ENCODE measurements at regions not wholly inside any gene's neighbourhood (a gene's known extent, or its start where the extent isn't known, plus 50 kb on each side); places are given as distances from the start of the nearest gene placed in this dataset.
"Not testable (repeated sequence)": the region's sequence is repeated elsewhere in the genome, so short reads cannot be mapped to it uniquely, and the experiment has no call there.

DNA sequence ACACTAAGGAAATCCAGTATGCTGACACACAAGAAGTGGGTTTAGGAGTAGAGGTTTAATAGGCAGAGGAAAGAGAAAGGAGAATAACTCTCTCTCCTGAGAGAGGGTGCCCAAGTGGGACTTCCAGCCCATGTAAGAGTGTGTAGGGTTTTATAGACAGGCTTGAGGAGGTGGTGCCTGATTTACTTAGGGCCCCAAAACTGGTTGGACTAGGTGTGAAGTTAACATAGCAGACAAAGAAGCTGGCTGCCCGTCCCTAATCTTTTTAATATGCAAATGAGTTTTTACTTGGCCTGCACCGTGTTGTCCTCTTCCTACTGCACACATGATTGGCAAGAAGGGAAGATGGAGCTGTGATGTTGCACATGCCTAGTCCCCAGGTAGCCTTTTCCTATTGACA, 752.5 kb upstream of the SLITRK5 start:
- Histone ChIP-seq H3K36me3 (no peaks in the 10 kb centered on the region), H3K4me1 (no peaks in the 10 kb centered on the region), H3K9ac (ENCODE audit: low read depth in 2 of 2, low read length in 2 of 2) (no peak overlapping the region), H3K27ac (no peak overlapping the region), H3K4me3 (no peak overlapping the region), H3K27me3 (no peaks in the 10 kb centered on the region), H3K9me3 (no peaks in the 10 kb centered on the region)
- DNase-seq = no peak
- TF ChIP-seq, protein P1, sequence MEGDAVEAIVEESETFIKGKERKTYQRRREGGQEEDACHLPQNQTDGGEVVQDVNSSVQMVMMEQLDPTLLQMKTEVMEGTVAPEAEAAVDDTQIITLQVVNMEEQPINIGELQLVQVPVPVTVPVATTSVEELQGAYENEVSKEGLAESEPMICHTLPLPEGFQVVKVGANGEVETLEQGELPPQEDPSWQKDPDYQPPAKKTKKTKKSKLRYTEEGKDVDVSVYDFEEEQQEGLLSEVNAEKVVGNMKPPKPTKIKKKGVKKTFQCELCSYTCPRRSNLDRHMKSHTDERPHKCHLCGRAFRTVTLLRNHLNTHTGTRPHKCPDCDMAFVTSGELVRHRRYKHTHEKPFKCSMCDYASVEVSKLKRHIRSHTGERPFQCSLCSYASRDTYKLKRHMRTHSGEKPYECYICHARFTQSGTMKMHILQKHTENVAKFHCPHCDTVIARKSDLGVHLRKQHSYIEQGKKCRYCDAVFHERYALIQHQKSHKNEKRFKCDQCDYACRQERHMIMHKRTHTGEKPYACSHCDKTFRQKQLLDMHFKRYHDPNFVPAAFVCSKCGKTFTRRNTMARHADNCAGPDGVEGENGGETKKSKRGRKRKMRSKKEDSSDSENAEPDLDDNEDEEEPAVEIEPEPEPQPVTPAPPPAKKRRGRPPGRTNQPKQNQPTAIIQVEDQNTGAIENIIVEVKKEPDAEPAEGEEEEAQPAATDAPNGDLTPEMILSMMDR (IDR thresholded peaks at IDR 0.05) = no peak
- intact Hi-C loops (cut with DNase I) = no loop called here

DNA sequence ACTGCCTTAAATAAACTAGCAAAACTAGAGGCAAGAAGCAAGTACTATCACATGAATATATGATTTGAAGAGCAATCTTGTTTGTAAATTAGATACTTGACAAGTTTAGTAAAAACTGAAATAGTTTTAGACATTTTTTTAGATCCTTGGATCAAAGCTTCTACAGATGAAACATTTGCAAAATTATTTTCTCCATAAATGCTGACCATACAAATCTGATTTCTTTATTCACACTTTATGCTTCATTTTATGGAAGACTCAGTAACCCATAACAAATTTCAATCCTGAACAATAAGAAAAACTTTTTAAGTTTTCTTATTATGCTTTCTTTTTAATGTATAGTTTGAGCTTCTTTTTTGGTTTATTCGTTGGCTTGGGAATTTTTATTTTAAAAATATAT, 750.2 kb upstream of the SLITRK5 start:
- no peaks in the 10 kb centered on the region for H3K27me3 ChIP-seq
- no peaks in the 10 kb centered on the region for H3K36me3 ChIP-seq
- no peak overlapping the region for H3K27ac ChIP-seq
- TF ChIP-seq, protein P1 (IDR thresholded peaks at IDR 0.05) = no peak
- no peaks in the 10 kb centered on the region for H3K4me1 ChIP-seq
- no peak overlapping the region for H3K9ac ChIP-seq (ENCODE audit: low read depth in 2 of 2, low read length in 2 of 2)
- H3K4me3 ChIP-seq = no peak overlapping the region
- intact Hi-C loops (cut with DNase I) = no loop called here
- H3K9me3 ChIP-seq = no peaks in the 10 kb centered on the region
- DNase-seq = no peak

DNA sequence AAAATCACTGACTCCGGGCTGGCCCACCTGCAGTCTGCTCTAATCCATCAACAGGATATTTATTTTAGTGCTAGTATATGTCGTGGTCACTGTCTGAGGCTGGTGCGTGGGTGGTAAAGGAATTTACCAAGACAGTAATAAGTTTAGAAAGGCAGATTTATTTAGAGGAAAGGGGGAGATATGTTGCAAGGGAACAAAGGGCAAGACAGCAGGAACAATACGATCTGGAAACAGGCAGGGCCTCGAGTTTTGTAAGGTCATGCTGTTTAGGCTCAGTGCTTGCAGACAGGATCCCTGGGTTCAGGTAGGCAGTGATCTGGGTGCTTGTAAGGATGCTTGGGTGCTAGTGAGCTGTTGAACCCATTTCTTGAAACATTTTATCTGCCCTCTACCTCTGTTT, 748.2 kb upstream of the SLITRK5 start:
- H3K4me3 ChIP-seq = no peak overlapping the region
- no peaks in the 10 kb centered on the region for H3K27me3 ChIP-seq
- intact Hi-C loops (cut with DNase I) = no loop called here

DNA sequence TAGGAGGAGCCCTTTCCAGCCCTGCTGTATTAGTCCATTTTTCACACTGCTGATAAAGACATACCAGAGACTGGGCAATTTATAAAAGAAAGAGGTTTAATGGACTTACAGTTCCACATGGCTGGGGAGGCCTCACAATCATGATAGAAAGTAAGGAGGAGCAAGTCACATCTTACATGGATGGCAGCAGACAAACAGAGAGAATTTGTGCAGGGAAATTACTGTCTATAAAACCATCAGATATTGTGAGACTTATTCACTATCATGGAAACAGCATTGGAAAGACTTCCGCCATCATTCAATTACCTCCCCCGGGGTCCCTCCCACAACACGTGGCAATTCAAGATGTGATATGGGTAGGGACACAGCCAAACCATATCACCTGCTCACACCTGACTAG, 744.3 kb upstream of the SLITRK5 start:
- H3K9ac ChIP-seq (ENCODE audit: low read depth in 2 of 2, low read length in 2 of 2); H3K9me3 ChIP-seq; H3K27me3 ChIP-seq; H3K27ac ChIP-seq; DNase-seq; H3K4me3 ChIP-seq; H3K36me3 ChIP-seq; intact Hi-C loops (cut with DNase I); H3K4me1 ChIP-seq: not testable (repeated sequence)

More for the DNA sequence above, 748.2 kb upstream of the SLITRK5 start:
- TF ChIP-seq, protein P1 (IDR thresholded peaks at IDR 0.05) = no peak
- Histone ChIP-seq H3K27ac (no peak overlapping the region), H3K9me3 (no peaks in the 10 kb centered on the region), H3K4me1 (no peaks in the 10 kb centered on the region), H3K36me3 (no peaks in the 10 kb centered on the region), H3K9ac (ENCODE audit: low read depth in 2 of 2, low read length in 2 of 2) (no peak overlapping the region)
- DNase-seq = no peak

DNA sequence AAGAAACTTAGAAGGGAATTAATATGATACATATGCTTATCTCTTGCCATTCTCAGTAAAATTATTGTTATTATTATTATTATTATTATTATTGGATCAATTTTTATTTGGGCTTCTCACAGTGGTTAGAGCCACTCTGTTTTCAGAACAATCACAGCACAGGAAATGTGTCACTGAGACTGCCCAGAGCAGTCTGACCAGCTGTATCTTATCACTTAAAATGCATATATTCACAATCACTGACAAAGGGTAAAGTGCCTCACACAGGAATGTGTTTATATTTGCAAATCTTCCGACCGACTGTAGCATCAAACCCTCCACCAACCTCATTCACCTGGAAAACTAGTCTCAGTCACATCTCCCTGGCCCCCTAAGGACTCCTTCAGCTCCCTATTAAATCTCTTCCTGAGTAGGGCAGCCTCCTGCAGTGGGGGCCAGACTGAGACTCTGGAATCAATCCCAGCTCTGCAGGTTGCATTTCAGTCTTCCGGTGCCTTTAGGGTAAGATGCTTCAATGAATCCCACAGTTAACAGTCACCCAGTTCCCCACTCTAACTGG, 738.3 kb upstream of the SLITRK5 start:
- H3K9ac ChIP-seq (ENCODE audit: low read depth in 2 of 2, low read length in 2 of 2) = no peak overlapping the region
- H3K4me3 ChIP-seq = no peak overlapping the region
- TF ChIP-seq, protein P1 (IDR thresholded peaks at IDR 0.05) = no peak
- no peaks in the 10 kb centered on the region for H3K4me1 ChIP-seq
- no peaks in the 10 kb centered on the region for H3K36me3 ChIP-seq
- intact Hi-C loops (cut with DNase I) = no loop called here
- DNase-seq = no peak
- no peak overlapping the region for H3K27ac ChIP-seq
- no peaks in the 10 kb centered on the region for H3K9me3 ChIP-seq
- H3K27me3 ChIP-seq = no peaks in the 10 kb centered on the region

DNA sequence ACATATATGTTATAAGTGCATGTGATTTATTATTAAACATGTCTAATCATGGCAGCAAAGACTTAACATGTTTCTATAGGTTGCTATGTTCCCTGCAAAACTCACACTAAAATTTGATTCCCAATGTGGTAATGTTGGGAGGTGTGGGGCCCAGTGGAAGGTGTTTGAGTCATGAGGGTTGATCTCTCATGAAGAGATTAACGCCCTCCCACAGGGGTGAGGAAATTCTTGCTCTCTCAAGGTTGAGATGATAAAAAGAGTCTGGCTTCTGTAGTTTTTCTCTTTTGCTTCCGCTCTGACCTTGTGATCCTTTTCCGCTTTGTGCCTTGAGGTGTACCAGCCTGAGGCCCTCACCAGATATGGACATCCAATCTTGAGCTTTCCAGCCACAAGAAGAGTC, 737.5 kb upstream of the SLITRK5 start:
- H3K36me3 ChIP-seq = no peaks in the 10 kb centered on the region
- no peak overlapping the region for H3K4me3 ChIP-seq
- H3K9ac ChIP-seq (ENCODE audit: low read depth in 2 of 2, low read length in 2 of 2) = no peak overlapping the region
- H3K9me3 ChIP-seq = no peaks in the 10 kb centered on the region
- no peak for DNase-seq
- intact Hi-C loops (cut with DNase I) = no loop called here
- H3K27me3 ChIP-seq = no peaks in the 10 kb centered on the region
- H3K27ac ChIP-seq = no peak overlapping the region
- TF ChIP-seq, protein P1 (IDR thresholded peaks at IDR 0.05) = no peak
- no peaks in the 10 kb centered on the region for H3K4me1 ChIP-seq

Data from colonic mucosa (tissue), 4 donors.